ENCODE measurements at regions not wholly inside any gene's neighbourhood (a gene's known extent, or its start where the extent isn't known, plus 50 kb on each side); places are given as distances from the start of the nearest gene placed in this dataset.

DNA sequence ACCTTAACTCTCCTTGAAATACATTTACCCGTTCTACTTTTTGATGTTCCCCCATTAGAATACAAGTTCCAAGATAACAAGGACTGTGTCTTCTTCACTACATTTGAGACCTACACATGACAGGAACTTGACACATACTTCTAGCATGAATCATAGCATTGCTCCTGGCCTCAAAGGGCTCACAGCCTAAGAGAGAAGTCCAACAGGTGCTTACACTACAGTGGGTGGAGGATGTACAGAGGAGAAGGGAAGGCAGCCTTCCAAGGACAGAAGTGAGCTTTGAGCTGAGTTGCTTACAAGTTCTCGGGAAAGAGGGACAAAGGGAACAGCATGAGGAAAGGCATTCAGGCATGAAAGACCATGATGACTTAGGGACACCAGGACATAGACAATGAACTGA, 56.9 kb upstream of the MSX2 start:
- no peaks in the 10 kb centered on the region for H3K36me3 ChIP-seq (ENCODE audit: control insufficient read depth, insufficient read depth, low read length)
- no peak overlapping the region for H3K4me3 ChIP-seq (ENCODE audit: low read length)
- H3K27ac ChIP-seq (ENCODE audit: low read length), result no peak overlapping the region
- 100% methylated on average over 1 of the region's 2 CpGs for WGBS (ENCODE audit: insufficient coverage, low lambda C conversion rate)
- no peaks in the 10 kb centered on the region for H3K27me3 ChIP-seq (ENCODE audit: control insufficient read depth, insufficient read depth, low read length)
- no peaks in the 10 kb centered on the region for H3K4me1 ChIP-seq (ENCODE audit: control insufficient read depth, insufficient read depth, low read length)
- no peaks in the 10 kb centered on the region for H3K9me3 ChIP-seq (ENCODE audit: control insufficient read depth, low read depth, low read length)
- no peak for DNase-seq

- no peaks in the 10 kb centered on the region for H3K4me1 ChIP-seq (ENCODE audit: control insufficient read depth, insufficient read depth, low read length)
- WGBS (ENCODE audit: insufficient coverage, low lambda C conversion rate), result no CpG with 5 or more reads among the region's 5 CpGs
- no peak for DNase-seq
- no peaks in the 10 kb centered on the region for H3K27me3 ChIP-seq (ENCODE audit: control insufficient read depth, insufficient read depth, low read length)
- no peak overlapping the region for H3K4me3 ChIP-seq (ENCODE audit: low read length)
- no peaks in the 10 kb centered on the region for H3K9me3 ChIP-seq (ENCODE audit: control insufficient read depth, low read depth, low read length)
- H3K36me3 ChIP-seq (ENCODE audit: control insufficient read depth, insufficient read depth, low read length), result no peaks in the 10 kb centered on the region
- H3K27ac ChIP-seq (ENCODE audit: low read length), result no peak overlapping the region
These were observed 56.0 kb upstream of the MSX2 start for GRCh38 chr5:174668349-174668748.
